ENCODE measurements at regions not wholly inside any gene's neighbourhood (a gene's known extent, or its start where the extent isn't known, plus 50 kb on each side); places are given as distances from the start of the nearest gene placed in this dataset.
"Not testable (repeated sequence)": the region's sequence is repeated elsewhere in the genome, so short reads cannot be mapped to it uniquely, and the experiment has no call there.

DNA sequence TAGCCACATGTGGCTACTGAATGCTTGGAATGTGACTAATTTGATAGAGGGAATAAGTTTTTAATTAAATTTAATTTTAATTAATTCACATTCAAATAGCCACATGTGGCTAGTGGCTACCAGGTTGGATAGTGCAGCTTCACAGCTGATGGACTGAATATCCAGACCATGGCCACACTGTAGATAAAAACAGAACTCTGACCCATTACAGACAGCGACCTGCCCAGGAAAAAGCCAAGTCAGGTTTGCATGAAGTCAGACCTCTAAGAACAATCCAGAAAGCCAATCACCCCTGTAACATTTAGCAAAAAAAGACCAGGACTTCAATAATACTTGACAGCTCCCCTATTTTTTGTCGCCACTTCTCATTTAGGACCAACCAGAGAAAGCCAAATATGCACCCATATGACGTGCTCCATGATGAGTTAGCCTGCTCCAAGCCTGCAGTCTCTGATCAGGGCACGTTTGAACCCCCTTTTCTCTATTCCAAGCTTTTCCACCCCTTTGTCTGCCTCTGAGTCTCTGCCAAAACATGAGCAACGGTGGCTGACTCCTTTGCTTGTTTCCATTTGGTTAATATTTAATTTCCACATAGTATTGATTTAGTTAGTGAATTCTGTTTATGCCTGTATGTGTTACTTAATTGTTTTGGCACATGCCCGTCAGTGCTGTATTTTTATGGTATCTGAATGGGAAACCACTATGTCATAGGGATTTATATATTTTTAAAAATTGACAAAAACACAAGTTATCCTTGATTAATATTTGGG lies 636.3 kb downstream of the UTRN start (continued):
- TF ChIP-seq EZH2 (IDR thresholded peaks at IDR 0.05; ENCODE audit: low read depth, unreplicated experiment), result no peak
- no peak for TF ChIP-seq JUNB (IDR thresholded peaks at IDR 0.05; ENCODE audit: unreplicated experiment)
- TF ChIP-seq ZNF114 (CRISPR knock-in tag; IDR thresholded peaks at IDR 0.05), result no peak
- TF ChIP-seq POLR2AphosphoS5 (IDR thresholded peaks at IDR 0.05; ENCODE audit: low read depth), result no peak
- TF ChIP-seq REST (IDR thresholded peaks at IDR 0.05; ENCODE audit: unreplicated experiment), result no peak

DNA sequence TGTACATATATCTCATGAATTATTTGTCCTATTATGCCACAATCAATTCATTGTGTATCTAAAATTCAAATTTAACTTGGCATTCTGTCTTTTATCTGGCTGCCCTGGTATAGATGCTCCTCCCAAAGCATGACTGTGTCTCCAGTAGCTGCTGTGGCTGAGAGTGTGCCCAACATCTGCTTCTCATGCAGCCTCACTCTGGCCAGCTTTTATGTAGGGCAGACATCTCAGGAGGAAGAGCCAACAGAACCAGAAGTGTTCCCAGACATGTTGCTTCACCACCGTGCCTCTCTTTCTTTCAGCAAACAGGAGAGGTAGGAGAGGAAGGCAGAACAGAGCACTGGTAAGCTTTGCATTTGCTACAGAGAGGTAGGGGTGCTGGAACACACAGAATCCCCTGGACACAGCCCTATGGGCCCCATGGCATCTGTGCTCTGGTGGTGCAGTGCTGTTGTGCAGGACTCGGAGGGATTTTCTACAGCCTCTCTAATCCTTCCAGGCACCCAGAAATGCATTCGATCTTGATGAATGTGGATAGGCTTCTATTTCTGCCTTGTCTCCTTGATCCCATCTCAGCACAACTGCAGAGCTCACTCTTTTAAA lies 637.1 kb downstream of the UTRN start:
- peaks cover 8% of the 10 kb centered on the region for H3K27me3 Mint-ChIP-seq (ENCODE audit: insufficient read depth, low read depth, poor library complexity)
- H3K4me2 ChIP-seq, result no peak overlapping the region
- H3K4me3 Mint-ChIP-seq, result no peak overlapping the region
- H3K27ac ChIP-seq (ENCODE audit: low read depth), result no peak overlapping the region
- no peaks in the 10 kb centered on the region for H3K27me3 ChIP-seq (ENCODE audit: insufficient read depth)
- TF ChIP-seq CREB1 (CRISPR knock-in tag; IDR thresholded peaks at IDR 0.05; ENCODE audit: low read depth) (no peak), EZH2 (IDR thresholded peaks at IDR 0.05; ENCODE audit: low read depth, unreplicated experiment) (no peak), REST (IDR thresholded peaks at IDR 0.05; ENCODE audit: unreplicated experiment) (no peak), ZNF114 (CRISPR knock-in tag; IDR thresholded peaks at IDR 0.05) (no peak), ZNF331 (CRISPR knock-in tag; IDR thresholded peaks at IDR 0.05; ENCODE audit: low read depth) (no peak)
- peaks cover 6% of the 10 kb centered on the region; the same call in 2 of the 3 replicates for H3K9me3 Mint-ChIP-seq
- peaks cover 6% of the 10 kb centered on the region; the same call in 1 of the 2 replicates for H3K9me2 ChIP-seq (ENCODE audit: insufficient read depth)
- no peak overlapping the region for H3K27ac Mint-ChIP-seq
- H4K20me1 ChIP-seq (replicated peaks; ENCODE audit: insufficient read depth), result no peaks in the 10 kb centered on the region
- H3K4me1 ChIP-seq (ENCODE audit: insufficient read depth), result peaks cover 19% of the 10 kb centered on the region
- H3F3A ChIP-seq (replicated peaks; ENCODE audit: low read depth), result no peaks in the 10 kb centered on the region
- peaks cover 23% of the 10 kb centered on the region for H3K4me1 Mint-ChIP-seq
- DNase-seq (ENCODE audit: low spot score), result no peak
- H3K36me3 Mint-ChIP-seq (ENCODE audit: low read depth), result peaks cover 3% of the 10 kb centered on the region; the same call in 2 of the 3 replicates
- H3K36me3 ChIP-seq (ENCODE audit: insufficient read depth), result peaks cover 7% of the 10 kb centered on the region
- no peak overlapping the region for H2AFZ ChIP-seq
- H3K79me2 ChIP-seq (replicated peaks; ENCODE audit: insufficient read depth), result no peaks in the 10 kb centered on the region
- no peak overlapping the region for H3K4me3 ChIP-seq
- no peak for ATAC-seq

- H3K79me2 ChIP-seq (replicated peaks; ENCODE audit: insufficient read depth); H3K27me3 Mint-ChIP-seq (ENCODE audit: insufficient read depth, low read depth, poor library complexity); H3K27me3 ChIP-seq (ENCODE audit: insufficient read depth); H3K9me3 Mint-ChIP-seq; H4K20me1 ChIP-seq (replicated peaks; ENCODE audit: insufficient read depth); H3K36me3 Mint-ChIP-seq (ENCODE audit: low read depth); H3K36me3 ChIP-seq (ENCODE audit: insufficient read depth); H3K27ac ChIP-seq (ENCODE audit: low read depth); H3K9me2 ChIP-seq (ENCODE audit: insufficient read depth); H3K27ac Mint-ChIP-seq; H3F3A ChIP-seq (replicated peaks; ENCODE audit: low read depth); H2AFZ ChIP-seq; H3K4me2 ChIP-seq; H3K4me3 ChIP-seq; ATAC-seq; DNase-seq (ENCODE audit: low spot score); H3K4me3 Mint-ChIP-seq: not testable (repeated sequence)
- peaks cover 23% of the 10 kb centered on the region for H3K4me1 Mint-ChIP-seq
- H3K4me1 ChIP-seq (ENCODE audit: insufficient read depth), result peaks cover 19% of the 10 kb centered on the region
Measured at GRCh38 chr6:144922771-144923490, 637.8 kb downstream of the UTRN start.

DNA sequence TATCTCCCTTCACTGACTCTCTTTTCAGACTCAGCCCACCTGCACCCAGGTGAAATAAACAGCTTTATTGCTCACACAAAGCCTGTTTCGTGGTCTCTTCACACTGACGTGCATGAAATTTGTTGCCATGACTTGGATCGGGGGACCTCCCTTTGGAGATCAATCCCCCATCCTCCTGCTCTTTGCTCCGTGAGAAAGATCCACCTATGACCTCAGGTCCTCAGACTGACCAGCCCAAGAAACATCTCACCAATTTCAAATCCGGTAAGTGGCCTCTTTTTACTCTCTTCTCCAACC lies 638.3 kb downstream of the UTRN start:
- H3K4me1 ChIP-seq (ENCODE audit: insufficient read depth), result peaks cover 19% of the 10 kb centered on the region
- H4K20me1 ChIP-seq (replicated peaks; ENCODE audit: insufficient read depth); H3K36me3 Mint-ChIP-seq (ENCODE audit: low read depth); H3K79me2 ChIP-seq (replicated peaks; ENCODE audit: insufficient read depth); H2AFZ ChIP-seq; H3F3A ChIP-seq (replicated peaks; ENCODE audit: low read depth); H3K4me3 Mint-ChIP-seq; DNase-seq (ENCODE audit: low spot score); H3K36me3 ChIP-seq (ENCODE audit: insufficient read depth); H3K9me2 ChIP-seq (ENCODE audit: insufficient read depth); H3K27me3 Mint-ChIP-seq (ENCODE audit: insufficient read depth, low read depth, poor library complexity); H3K4me2 ChIP-seq; H3K4me3 ChIP-seq; H3K27me3 ChIP-seq (ENCODE audit: insufficient read depth); H3K27ac ChIP-seq (ENCODE audit: low read depth); H3K9me3 Mint-ChIP-seq; ATAC-seq; H3K27ac Mint-ChIP-seq: not testable (repeated sequence)
- H3K4me1 Mint-ChIP-seq, result peaks cover 18% of the 10 kb centered on the region

Measured in GM23338 (cell line).